ENCODE measurements at regions not wholly inside any gene's neighbourhood (a gene's known extent, or its start where the extent isn't known, plus 50 kb on each side); places are given as distances from the start of the nearest gene placed in this dataset.

DNA sequence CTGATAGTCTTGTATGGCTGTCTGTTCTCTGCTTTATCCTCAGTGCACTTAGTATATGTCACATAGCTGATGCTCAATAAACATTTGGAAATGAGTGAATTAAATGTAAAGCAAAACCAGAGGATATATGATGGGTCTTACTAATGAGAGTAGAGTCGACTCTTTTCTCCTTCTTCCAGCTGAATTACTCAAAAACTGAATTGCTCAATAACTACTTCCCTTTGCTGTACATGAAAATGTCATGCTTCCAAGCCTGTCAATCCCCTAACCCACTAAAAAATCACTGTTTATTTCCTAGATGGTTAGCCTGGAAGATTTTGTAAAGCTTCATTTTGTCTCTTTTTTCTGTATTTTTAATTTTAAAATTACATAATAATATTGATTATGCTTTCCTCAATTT is 88.0 kb downstream of the OR13A1 start:
- TF ChIP-seq PPARA (CRISPR knock-in tag; IDR thresholded peaks at IDR 0.05; ENCODE audit: borderline replicate concordance) = no peak
- TF ChIP-seq ARNTL (CRISPR knock-in tag; IDR thresholded peaks at IDR 0.05; ENCODE audit: borderline replicate concordance, low read depth) = no peak
- TF ChIP-seq ZFP3 (CRISPR knock-in tag; IDR thresholded peaks at IDR 0.05) = no peak
- no peak for TF ChIP-seq ZFP30 (CRISPR knock-in tag; IDR thresholded peaks at IDR 0.05)
- no peak for TF ChIP-seq ISL1 (CRISPR knock-in tag; IDR thresholded peaks at IDR 0.05)
- TF ChIP-seq, protein P1, sequence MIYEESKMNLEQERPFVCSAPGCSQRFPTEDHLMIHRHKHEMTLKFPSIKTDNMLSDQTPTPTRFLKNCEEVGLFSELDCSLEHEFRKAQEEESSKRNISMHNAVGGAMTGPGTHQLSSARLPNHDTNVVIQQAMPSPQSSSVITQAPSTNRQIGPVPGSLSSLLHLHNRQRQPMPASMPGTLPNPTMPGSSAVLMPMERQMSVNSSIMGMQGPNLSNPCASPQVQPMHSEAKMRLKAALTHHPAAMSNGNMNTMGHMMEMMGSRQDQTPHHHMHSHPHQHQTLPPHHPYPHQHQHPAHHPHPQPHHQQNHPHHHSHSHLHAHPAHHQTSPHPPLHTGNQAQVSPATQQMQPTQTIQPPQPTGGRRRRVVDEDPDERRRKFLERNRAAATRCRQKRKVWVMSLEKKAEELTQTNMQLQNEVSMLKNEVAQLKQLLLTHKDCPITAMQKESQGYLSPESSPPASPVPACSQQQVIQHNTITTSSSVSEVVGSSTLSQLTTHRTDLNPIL (CRISPR knock-in tag; IDR thresholded peaks at IDR 0.05; ENCODE audit: low read depth) = no peak
- TF ChIP-seq ZNF8 (CRISPR knock-in tag; IDR thresholded peaks at IDR 0.05) = no peak
- TF ChIP-seq GLIS3 (CRISPR knock-in tag; IDR thresholded peaks at IDR 0.05) = no peak
- no peak for ATAC-seq

DNA sequence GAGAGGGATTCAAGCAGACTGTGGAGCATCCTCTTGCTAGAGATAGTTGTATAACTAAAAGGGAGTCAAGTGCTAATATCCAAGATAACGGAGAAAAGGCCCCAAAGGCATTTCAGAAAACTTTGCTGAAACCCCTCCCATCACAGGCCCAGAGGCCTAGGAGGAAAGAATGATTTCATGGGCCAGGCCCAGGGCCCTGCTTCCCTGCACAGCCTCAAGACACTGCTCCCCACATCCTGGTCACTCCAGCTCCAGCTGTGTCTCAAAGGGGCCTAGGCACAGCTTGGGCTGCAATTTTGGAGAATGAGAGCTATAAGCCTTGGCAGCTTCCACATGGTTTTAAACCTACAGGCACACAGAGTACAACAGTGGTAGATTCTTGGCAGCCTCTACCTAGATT is 85.6 kb downstream of the OR13A1 start:
- no peak for ATAC-seq
- TF ChIP-seq ARNTL (CRISPR knock-in tag; IDR thresholded peaks at IDR 0.05; ENCODE audit: borderline replicate concordance, low read depth) = no peak
- no peak for TF ChIP-seq TOX (CRISPR knock-in tag; IDR thresholded peaks at IDR 0.05; ENCODE audit: borderline replicate concordance)
- TF ChIP-seq TCF4 (CRISPR knock-in tag; IDR thresholded peaks at IDR 0.05; ENCODE audit: borderline replicate concordance) = no peak
- TF ChIP-seq ZC3H10 (CRISPR knock-in tag; IDR thresholded peaks at IDR 0.05) = no peak

DNA sequence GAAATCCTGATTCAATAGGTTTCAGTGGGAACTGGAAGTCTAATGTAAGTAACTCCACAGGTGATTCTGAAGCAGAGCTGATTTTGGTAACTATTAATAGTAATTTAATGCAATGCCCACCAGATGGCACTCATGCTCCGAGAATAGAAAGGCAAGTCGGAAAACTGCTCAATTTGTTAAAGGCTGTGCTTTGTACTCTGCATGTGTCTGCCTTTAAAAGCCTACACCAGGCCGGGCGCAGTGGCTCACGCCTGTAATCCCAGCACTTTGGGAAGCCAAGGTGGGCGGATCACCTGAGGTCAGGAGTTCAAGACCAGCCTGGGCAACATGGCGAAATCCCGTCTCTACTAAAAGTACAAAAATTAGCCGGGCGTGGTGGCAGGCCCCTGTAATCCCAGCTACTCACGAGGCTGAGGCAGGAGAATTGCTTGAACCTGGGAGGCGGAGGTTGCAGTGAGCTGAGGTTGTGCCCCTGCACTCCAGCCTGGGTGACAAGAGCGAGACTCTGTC is 80.1 kb downstream of the OR13A1 start:
- peak; percentile 93 for ATAC-seq

DNA sequence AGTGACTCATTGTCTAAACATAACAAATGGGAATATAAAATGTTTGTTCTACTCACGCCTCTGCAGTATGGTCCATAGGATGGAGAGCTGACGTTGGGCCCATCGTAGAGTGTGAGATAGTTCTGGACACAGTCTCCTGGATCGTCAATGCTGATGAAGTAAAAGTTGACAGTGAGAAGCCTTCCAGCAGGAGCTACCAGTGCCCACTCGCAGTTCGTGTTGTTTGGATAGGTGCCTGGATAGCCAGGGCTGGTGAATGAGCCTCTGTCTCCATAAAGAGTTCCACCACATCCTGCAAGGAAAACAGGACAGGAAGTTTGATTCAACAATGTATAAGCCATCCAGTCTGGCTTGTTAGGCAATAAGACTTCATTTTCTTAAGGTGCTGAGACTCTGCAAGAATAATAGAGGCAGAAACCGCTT is 79.6 kb downstream of the OR13A1 start:
- no peak for TF ChIP-seq ESRRG (CRISPR knock-in tag; IDR thresholded peaks at IDR 0.05)
- no peak for TF ChIP-seq RARB (CRISPR knock-in tag; IDR thresholded peaks at IDR 0.05)
- no peak for TF ChIP-seq GLIS3 (CRISPR knock-in tag; IDR thresholded peaks at IDR 0.05)
- TF ChIP-seq, protein P2, sequence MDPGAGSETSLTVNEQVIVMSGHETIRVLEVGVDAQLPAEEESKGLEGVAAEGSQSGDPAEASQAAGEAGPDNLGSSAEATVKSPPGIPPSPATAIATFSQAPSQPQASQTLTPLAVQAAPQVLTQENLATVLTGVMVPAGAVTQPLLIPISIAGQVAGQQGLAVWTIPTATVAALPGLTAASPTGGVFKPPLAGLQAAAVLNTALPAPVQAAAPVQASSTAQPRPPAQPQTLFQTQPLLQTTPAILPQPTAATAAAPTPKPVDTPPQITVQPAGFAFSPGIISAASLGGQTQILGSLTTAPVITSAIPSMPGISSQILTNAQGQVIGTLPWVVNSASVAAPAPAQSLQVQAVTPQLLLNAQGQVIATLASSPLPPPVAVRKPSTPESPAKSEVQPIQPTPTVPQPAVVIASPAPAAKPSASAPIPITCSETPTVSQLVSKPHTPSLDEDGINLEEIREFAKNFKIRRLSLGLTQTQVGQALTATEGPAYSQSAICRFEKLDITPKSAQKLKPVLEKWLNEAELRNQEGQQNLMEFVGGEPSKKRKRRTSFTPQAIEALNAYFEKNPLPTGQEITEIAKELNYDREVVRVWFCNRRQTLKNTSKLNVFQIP (CRISPR knock-in tag; IDR thresholded peaks at IDR 0.05; ENCODE audit: borderline replicate concordance, low read depth) = no peak
- TF ChIP-seq ZNF565 (CRISPR knock-in tag; conservative IDR thresholded peaks at IDR 0.05; ENCODE audit: low read depth) = no peak
- TF ChIP-seq, protein P1 (CRISPR knock-in tag; IDR thresholded peaks at IDR 0.05; ENCODE audit: low read depth) = no peak
- TF ChIP-seq, protein P3, sequence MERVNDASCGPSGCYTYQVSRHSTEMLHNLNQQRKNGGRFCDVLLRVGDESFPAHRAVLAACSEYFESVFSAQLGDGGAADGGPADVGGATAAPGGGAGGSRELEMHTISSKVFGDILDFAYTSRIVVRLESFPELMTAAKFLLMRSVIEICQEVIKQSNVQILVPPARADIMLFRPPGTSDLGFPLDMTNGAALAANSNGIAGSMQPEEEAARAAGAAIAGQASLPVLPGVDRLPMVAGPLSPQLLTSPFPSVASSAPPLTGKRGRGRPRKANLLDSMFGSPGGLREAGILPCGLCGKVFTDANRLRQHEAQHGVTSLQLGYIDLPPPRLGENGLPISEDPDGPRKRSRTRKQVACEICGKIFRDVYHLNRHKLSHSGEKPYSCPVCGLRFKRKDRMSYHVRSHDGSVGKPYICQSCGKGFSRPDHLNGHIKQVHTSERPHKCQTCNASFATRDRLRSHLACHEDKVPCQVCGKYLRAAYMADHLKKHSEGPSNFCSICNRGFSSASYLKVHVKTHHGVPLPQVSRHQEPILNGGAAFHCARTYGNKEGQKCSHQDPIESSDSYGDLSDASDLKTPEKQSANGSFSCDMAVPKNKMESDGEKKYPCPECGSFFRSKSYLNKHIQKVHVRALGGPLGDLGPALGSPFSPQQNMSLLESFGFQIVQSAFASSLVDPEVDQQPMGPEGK (CRISPR knock-in tag; IDR thresholded peaks at IDR 0.05; ENCODE audit: borderline replicate concordance) = no peak
- TF ChIP-seq, protein P4, sequence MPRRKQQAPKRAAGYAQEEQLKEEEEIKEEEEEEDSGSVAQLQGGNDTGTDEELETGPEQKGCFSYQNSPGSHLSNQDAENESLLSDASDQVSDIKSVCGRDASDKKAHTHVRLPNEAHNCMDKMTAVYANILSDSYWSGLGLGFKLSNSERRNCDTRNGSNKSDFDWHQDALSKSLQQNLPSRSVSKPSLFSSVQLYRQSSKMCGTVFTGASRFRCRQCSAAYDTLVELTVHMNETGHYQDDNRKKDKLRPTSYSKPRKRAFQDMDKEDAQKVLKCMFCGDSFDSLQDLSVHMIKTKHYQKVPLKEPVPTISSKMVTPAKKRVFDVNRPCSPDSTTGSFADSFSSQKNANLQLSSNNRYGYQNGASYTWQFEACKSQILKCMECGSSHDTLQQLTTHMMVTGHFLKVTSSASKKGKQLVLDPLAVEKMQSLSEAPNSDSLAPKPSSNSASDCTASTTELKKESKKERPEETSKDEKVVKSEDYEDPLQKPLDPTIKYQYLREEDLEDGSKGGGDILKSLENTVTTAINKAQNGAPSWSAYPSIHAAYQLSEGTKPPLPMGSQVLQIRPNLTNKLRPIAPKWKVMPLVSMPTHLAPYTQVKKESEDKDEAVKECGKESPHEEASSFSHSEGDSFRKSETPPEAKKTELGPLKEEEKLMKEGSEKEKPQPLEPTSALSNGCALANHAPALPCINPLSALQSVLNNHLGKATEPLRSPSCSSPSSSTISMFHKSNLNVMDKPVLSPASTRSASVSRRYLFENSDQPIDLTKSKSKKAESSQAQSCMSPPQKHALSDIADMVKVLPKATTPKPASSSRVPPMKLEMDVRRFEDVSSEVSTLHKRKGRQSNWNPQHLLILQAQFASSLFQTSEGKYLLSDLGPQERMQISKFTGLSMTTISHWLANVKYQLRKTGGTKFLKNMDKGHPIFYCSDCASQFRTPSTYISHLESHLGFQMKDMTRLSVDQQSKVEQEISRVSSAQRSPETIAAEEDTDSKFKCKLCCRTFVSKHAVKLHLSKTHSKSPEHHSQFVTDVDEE (CRISPR knock-in tag; IDR thresholded peaks at IDR 0.05) = no peak
- TF ChIP-seq BACH2 (CRISPR knock-in tag; IDR thresholded peaks at IDR 0.05; ENCODE audit: borderline replicate concordance) = no peak
- TF ChIP-seq SNAI2 (CRISPR knock-in tag; IDR thresholded peaks at IDR 0.05) = no peak
- TF ChIP-seq ISL1 (CRISPR knock-in tag; IDR thresholded peaks at IDR 0.05) = no peak
- TF ChIP-seq CSDC2 (CRISPR knock-in tag; IDR thresholded peaks at IDR 0.05) = no peak
- no peak for TF ChIP-seq ARNTL (CRISPR knock-in tag; IDR thresholded peaks at IDR 0.05; ENCODE audit: borderline replicate concordance, low read depth)
- TF ChIP-seq TOX (CRISPR knock-in tag; IDR thresholded peaks at IDR 0.05; ENCODE audit: borderline replicate concordance) = no peak
- TF ChIP-seq TCF4 (CRISPR knock-in tag; IDR thresholded peaks at IDR 0.05; ENCODE audit: borderline replicate concordance) = no peak
- TF ChIP-seq PPARA (CRISPR knock-in tag; IDR thresholded peaks at IDR 0.05; ENCODE audit: borderline replicate concordance) = no peak

More for the DNA sequence above, 79.6 kb downstream of the OR13A1 start:
- no peak for ATAC-seq
